Hematopoietic multipotent progenitor cell treated with erythropoietin and hydrocortisone succinate and interleukin-3 and kit ligand, for 8 days (in vitro differentiated cells): ENCODE measurements at regions not wholly inside any gene's neighbourhood (a gene's known extent, or its start where the extent isn't known, plus 50 kb on each side); places are given as distances from the start of the nearest gene placed in this dataset.
"Not testable (repeated sequence)": the region's sequence is repeated elsewhere in the genome, so short reads cannot be mapped to it uniquely, and the experiment has no call there.

Source experiments
- DNase-seq: peaks from one replicate; pipeline ENCODE4 v3.0.0-alpha.2; 2015

- DNase-seq = no peak
Measured at GRCh38 chr6:78597966-78598365, 269.4 kb upstream of the IRAK1BP1 start.

DNA sequence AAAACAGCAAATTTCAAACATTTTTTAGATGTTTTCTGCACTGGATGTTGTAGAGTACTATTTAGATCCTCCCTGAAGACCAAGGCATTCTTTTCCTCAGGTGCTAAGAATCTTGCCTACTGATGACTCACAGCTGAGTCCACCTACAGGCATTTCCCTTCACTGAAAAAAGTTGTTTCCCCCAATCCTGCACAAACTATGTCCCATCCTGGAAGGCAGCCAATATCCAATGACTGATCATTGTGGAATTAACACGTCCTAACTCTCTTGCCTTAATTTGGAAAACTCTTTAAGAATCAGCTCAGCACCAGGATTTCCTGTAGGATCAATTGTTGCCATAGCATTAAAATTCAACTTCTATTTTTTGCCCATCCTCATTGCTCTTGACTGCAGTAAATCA, 268.4 kb upstream of the IRAK1BP1 start:
- no peak for DNase-seq

GRCh38 chr6:78599526-78599925, 267.8 kb upstream of the IRAK1BP1 start:
- DNase-seq = no peak

- no peak for DNase-seq
Measured at GRCh38 chr6:78605909-78606446, 261.4 kb upstream of the IRAK1BP1 start.

- DNase-seq = no peak
Measured at GRCh38 chr6:78607189-78607588, 260.2 kb upstream of the IRAK1BP1 start.

DNA sequence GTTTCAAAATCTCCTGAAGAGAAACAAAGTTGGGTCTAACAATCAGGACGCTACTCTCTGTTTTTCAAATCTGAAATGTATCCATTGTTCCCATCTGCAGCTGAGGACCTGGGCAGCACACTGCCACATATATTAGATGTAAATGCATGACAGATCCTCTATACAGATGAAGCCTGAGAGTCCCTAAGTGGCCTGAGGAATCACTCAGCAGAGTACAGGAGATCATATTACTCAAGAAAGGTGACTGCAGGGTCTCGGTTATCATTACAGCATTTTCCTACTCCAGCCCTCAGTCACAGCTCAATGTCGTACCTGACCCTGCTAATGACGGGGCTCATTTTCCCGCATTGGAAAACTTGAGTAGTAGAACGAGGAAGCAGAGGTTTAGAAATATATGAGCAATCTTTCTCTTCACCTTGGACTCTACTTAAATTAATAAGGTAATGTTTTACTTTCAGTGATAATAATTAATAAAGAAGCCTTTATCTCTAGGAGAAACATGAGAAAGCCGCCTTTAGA, 256.2 kb upstream of the IRAK1BP1 start:
- DNase-seq = no peak

DNA sequence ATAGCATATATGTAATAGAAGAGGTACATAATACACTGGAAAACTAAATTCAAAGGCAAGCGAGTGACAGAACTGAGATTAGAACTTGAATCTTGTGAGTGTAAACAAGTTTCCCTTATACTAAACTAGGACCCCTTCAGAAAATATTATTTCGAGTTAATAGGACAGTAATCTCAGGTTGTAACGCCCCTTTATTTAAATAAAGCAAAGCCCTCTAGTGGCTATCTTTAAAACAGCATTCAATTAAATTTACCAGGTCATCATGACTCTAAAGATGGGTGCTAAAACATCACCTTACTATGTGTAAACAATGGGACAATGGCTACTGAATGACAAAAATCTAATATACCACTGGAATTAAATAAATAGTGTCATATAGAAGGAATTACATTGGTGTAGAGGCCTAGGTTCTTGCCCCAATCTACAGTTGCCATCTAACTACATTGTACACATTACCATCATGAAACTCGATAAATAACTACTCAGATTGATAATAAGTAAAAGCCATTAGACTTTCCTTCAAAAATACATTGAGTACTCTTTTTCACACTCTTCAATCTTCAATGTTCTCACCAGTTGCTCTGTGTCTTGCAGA, 255.4 kb upstream of the IRAK1BP1 start:
- peak; percentile 25 for DNase-seq

GRCh38 chr6:78614961-78615360, 252.4 kb upstream of the IRAK1BP1 start:
- no peak for DNase-seq

GRCh38 chr6:78615430-78615904, 251.9 kb upstream of the IRAK1BP1 start:
- DNase-seq = no peak

- no peak for DNase-seq
Measured at GRCh38 chr6:78618970-78619369, 248.4 kb upstream of the IRAK1BP1 start.

DNA sequence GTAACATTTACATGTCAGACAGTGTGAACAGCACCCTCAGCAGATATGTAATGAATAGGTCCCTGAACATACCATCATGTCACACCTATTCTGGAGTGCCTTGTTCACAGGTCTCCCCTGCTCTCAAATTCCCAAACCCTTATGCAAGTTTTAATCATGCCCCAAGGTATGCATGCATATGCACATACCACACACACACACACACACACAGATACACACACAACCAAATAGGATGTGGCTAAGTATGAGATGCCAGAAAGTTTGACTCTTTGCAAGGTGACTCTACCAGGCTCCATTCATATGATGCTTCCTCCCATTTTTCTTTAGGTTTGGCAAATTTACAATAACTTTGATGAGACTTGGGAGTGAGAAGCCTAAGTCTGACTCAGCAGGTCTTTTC, 243.8 kb upstream of the IRAK1BP1 start:
- DNase-seq = no peak

DNA sequence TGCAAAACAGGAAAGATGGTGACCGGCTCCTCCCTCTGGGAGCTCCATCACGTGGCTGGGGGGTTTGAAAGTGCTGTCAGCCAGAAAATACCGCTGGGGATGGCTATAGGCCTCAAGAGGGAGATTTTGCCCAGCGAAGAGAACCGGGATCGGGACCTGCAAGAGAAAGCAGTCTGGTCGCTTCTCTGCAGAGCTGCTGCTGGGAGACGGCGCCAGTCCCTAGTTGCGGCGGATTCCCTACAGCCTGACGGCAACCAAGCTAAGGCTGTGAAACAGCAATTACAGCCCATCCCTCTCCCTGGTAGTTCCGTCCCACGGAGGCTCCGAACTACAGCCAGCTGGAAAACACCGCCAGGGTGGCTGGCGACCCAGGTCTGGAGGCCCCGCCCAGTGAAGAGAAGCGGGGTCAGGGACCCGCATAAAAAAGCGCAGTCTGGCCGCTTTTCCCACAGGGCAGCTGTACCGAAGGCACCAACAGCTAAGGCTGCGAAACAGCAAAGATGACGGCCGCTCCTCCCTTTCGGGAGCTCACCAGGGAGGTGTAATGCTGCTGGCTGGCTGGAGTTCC, 238.1 kb upstream of the IRAK1BP1 start:
- no peak for DNase-seq

- DNase-seq = no peak
Measured at GRCh38 chr6:78629836-78630235, 237.5 kb upstream of the IRAK1BP1 start.

DNA sequence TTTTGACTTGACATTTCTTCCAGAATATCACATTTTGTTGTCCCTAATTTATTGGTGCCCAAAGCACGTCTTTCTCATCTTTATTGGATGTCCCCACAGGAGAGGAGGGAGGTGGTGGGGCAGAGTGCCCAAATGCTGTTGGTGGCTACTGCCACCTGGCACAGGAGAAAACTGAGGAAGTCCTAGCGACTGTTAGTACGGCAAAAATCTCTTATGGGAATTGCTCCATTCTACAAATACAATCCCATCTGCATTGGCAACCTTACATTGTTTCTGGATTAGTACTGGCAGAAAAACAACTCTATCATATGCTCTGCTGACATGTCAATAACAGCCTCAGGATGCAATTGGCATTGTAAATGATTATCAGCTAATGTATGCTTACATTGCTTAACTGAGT, 235.4 kb upstream of the IRAK1BP1 start:
- DNase-seq = no peak

GRCh38 chr6:78639111-78640110, 227.9 kb upstream of the IRAK1BP1 start:
- no peak for DNase-seq

GRCh38 chr6:78643976-78644375, 223.4 kb upstream of the IRAK1BP1 start:
- not testable (repeated sequence) for DNase-seq

DNA sequence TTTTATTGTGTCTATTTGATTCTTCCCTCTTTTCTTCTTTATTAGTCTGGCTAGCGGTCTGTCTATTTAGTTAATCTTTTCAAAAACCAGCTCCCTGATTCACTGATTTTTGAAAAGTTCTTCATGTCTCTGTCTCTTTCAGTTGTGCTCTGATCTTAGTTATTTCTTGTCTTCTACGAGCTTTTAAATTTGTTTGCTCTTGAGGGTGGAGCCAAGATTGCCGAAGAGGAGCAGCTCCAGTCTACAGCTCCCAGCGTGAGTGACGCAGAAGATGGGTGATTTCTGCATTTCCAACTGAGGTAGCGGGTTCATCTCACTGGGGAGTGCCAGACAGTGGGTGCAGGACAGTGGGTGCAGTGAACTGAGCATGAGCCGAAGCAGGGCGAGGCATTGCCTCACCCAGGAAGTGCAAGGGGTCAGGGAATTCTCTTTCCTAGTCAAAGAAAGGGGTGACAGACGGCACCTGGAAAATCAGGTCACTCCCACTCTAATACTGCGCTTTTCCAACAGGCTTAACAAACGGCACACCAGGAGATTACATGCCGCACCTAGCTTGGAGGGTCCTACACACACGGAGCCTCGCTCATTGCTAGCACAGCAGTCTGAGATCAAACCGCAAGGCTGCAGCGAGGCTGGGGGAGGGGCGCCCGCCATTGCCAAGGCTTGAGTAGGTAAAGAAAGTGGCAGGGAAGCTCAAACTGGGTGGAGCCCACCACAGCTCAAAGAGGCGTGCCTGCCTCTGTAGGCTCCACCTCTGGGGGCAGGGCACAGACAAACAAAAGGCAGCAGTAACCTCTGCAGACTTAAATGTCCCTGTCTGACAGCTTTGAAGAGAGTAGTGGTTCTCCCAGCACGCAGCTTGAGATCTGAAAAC, 220.6 kb upstream of the IRAK1BP1 start:
- DNase-seq = not testable (repeated sequence)

DNA sequence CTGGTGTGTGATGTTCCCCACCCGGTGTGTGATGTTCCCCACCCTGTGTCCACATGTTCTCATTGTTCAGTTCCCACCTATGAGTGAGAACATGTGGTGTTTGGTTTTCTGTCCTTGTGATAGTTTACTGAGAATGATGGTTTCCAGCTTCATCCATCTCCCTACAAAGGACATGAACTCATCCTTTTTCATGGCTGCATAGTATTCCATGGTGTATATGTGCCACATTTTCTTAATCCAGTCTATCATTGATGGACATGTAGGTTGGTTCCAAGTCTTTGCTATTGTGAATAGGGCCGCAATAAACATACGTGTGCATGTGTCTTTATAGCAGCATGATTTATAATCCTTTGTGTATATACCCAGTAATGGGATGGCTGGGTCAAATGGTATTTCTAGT, 201.5 kb upstream of the IRAK1BP1 start:
- DNase-seq = not testable (repeated sequence)

DNA sequence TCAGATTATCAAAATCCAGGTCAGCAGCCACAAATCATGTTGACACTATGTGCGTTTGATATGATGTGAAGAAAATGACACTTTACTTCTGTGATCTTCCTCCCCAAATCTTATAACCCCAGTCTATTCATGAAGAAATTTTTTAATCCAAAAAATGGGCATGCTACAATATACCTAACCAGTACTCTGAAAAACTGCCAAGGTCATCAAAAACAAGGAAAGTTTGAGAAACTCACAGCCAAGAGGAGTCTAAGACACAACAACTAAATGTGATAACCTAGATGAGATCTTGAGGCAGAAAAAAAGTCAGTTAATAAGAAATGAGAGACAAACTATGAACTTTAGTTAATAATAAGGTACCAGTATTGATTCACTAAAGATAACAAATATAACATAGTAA, 200.6 kb upstream of the IRAK1BP1 start:
- DNase-seq = no peak

- no peak for DNase-seq
Measured at GRCh38 chr6:78670156-78670555, 197.2 kb upstream of the IRAK1BP1 start.

- no peak for DNase-seq
Measured at GRCh38 chr6:78670802-78671201, 196.5 kb upstream of the IRAK1BP1 start.
